OCI-LY1 (cell line): ENCODE measurements at regions not wholly inside any gene's neighbourhood (a gene's known extent, or its start where the extent isn't known, plus 50 kb on each side); places are given as distances from the start of the nearest gene placed in this dataset.

Experiments used
- EZH2 ChIP-seq: fragments of 200-600 bp; sonication (generic), shearing (Covaris generic); IDR thresholded peaks from 2 replicates; pipeline ENCODE4 v1.8.0; 2017; ENCODE audit warnings: borderline replicate concordance, mixed run types, mild to moderate bottlenecking, antibody characterized with exemption, low read length, moderate library complexity, mixed read lengths
- TF ChIP-seq, protein P1 (sequence below): fragments of 200-600 bp; sonication (generic), shearing (Covaris generic); IDR thresholded peaks from 2 replicates; pipeline ENCODE4 v1.5.1; 2017; ENCODE audit warnings: mild to moderate bottlenecking, antibody characterized with exemption, low read length, moderate library complexity, mixed read lengths

DNA sequence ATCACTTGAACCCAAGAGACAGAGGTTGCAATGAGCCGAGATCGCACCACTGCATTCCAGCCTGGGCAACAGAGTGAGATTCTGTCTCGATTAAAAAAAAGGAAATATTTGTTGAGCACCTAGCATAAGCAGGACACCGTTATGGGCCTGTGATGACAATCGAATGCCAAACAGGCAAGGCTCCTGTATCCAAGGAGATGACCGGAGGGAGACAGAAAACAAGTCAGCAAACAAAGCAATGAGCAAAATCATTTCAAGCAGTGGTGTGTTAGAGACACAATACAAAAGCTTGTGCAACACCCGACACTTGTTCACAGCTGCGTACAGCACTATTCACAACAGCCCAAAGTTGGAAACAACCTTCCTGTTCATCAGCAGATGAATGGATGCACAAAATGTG is 87.1 kb upstream of the CPEB4 start:
- no peak for TF ChIP-seq EZH2
- TF ChIP-seq, protein P1, sequence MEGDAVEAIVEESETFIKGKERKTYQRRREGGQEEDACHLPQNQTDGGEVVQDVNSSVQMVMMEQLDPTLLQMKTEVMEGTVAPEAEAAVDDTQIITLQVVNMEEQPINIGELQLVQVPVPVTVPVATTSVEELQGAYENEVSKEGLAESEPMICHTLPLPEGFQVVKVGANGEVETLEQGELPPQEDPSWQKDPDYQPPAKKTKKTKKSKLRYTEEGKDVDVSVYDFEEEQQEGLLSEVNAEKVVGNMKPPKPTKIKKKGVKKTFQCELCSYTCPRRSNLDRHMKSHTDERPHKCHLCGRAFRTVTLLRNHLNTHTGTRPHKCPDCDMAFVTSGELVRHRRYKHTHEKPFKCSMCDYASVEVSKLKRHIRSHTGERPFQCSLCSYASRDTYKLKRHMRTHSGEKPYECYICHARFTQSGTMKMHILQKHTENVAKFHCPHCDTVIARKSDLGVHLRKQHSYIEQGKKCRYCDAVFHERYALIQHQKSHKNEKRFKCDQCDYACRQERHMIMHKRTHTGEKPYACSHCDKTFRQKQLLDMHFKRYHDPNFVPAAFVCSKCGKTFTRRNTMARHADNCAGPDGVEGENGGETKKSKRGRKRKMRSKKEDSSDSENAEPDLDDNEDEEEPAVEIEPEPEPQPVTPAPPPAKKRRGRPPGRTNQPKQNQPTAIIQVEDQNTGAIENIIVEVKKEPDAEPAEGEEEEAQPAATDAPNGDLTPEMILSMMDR: no peak
